Effector memory CD8-positive, alpha-beta T cell (primary cell): ENCODE measurements at regions not wholly inside any gene's neighbourhood (a gene's known extent, or its start where the extent isn't known, plus 50 kb on each side); places are given as distances from the start of the nearest gene placed in this dataset.
"Not testable (repeated sequence)": the region's sequence is repeated elsewhere in the genome, so short reads cannot be mapped to it uniquely, and the experiment has no call there.

Source experiments
- ATAC-seq: fragments of 150-1000 bp; cut with Tn5 transposase; replicated peaks from 2 replicates; pipeline ENCODE4 v1.10.0; 2021; ENCODE audit warnings: mild to moderate bottlenecking, moderate library complexity
- DNase-seq, 3 experiments: peaks; one replicate each; pipeline ENCODE4 v3.0.0; 2021
- H3K27ac Mint-ChIP-seq, 2 donors: one replicate each; pipeline ENCODE4 v1.8.0; 2022; ENCODE audit warnings: mild to moderate bottlenecking in 2 of 2, mixed read lengths in 2 of 2, moderate library complexity in 2 of 2
- H3K27me3 Mint-ChIP-seq, 2 donors: one replicate each; pipeline ENCODE4 v1.8.0; 2022; ENCODE audit warnings: mixed read lengths in 2 of 2
- H3K36me3 Mint-ChIP-seq: one replicate; pipeline ENCODE4 v1.8.0; 2022; ENCODE audit warnings: mild to moderate bottlenecking, moderate library complexity, mixed read lengths; ENCODE audit not compliant: insufficient read depth
- H3K4me1 Mint-ChIP-seq, 2 donors: one replicate each; pipeline ENCODE4 v1.8.0; 2022; ENCODE audit warnings: low read depth in 2 of 2, mixed read lengths in 2 of 2
- H3K4me3 Mint-ChIP-seq, 2 donors: one replicate each; pipeline ENCODE4 v1.8.0; 2022; ENCODE audit warnings: mild to moderate bottlenecking in 2 of 2, mixed read lengths in 2 of 2, moderate library complexity in 2 of 2
- H3K9me3 Mint-ChIP-seq, 2 donors: one replicate each; pipeline ENCODE4 v1.8.0; 2022; ENCODE audit warnings: mixed read lengths in 2 of 2

- Mint-ChIP-seq H3K4me3 (no peak overlapping the region), H3K4me1 (peaks cover 22 to 30% of the 10 kb centered on the region in 2 donors), H3K36me3 (peaks cover 18% of the 10 kb centered on the region), H3K27ac (no peak overlapping the region), H3K9me3 (no peaks in the 10 kb centered on the region), H3K27me3 (peaks cover 0 to 5% of the 10 kb centered on the region in 2 donors)
- DNase-seq, result no peak
- ATAC-seq, result no peak
Measured at GRCh38 chr6:27834879-27835549, 77.2 kb downstream of the OR2B2 start.

GRCh38 chr6:27834384-27834783 lies 77.8 kb downstream of the OR2B2 start:
- ATAC-seq (no peak), DNase-seq (no peak)
- Mint-ChIP-seq H3K9me3 (no peaks in the 10 kb centered on the region), H3K36me3 (peaks cover 20% of the 10 kb centered on the region), H3K27ac (peak overlapping the region in 1 of 2 donors; percentile 29), H3K4me3 (no peak overlapping the region), H3K4me1 (peaks cover 22 to 28% of the 10 kb centered on the region in 2 donors), H3K27me3 (no peaks in the 10 kb centered on the region)

DNA sequence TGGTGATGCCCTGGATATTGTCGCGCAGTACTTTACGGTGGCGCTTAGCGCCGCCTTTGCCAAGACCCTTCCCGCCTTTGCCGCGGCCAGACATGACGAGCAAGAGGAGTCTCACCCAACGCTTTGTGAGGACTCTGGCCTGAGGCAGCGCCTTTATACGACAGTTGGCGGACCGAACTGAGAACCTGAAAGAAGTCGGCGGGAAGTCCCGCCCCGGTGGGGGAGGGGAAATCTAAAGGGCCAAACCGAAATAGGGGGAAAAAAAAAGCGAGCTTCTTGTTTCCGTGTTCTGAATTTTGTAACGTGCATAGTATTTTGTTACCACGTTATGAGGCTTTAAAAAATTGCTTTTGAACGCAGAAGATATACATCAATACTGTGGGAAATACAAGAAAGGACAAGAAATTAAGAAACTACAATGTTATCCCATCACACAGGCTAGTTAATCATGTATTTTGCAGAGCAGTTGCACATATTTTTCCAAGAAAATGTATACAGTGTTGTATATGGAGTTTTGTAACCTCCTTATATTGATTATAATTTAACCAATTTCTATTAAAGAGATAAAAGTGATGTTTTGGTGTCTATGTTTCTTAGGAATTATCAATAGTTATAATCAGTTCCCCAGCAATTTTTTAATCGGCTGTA lies 80.6 kb downstream of the OR2B2 start:
- H3K27me3 Mint-ChIP-seq, H3K9me3 Mint-ChIP-seq: not testable (repeated sequence)
- ATAC-seq (peak; percentile 63), DNase-seq (peak; percentile 49 to 79 (median 56))
- H3K4me1 Mint-ChIP-seq, result peaks cover 22 to 27% of the 10 kb centered on the region in 2 donors
- peaks cover 20% of the 10 kb centered on the region for H3K36me3 Mint-ChIP-seq
- H3K27ac Mint-ChIP-seq, result peak overlapping the region; percentile 94
- H3K4me3 Mint-ChIP-seq, result peak overlapping the region; percentile 83 to 87

DNA sequence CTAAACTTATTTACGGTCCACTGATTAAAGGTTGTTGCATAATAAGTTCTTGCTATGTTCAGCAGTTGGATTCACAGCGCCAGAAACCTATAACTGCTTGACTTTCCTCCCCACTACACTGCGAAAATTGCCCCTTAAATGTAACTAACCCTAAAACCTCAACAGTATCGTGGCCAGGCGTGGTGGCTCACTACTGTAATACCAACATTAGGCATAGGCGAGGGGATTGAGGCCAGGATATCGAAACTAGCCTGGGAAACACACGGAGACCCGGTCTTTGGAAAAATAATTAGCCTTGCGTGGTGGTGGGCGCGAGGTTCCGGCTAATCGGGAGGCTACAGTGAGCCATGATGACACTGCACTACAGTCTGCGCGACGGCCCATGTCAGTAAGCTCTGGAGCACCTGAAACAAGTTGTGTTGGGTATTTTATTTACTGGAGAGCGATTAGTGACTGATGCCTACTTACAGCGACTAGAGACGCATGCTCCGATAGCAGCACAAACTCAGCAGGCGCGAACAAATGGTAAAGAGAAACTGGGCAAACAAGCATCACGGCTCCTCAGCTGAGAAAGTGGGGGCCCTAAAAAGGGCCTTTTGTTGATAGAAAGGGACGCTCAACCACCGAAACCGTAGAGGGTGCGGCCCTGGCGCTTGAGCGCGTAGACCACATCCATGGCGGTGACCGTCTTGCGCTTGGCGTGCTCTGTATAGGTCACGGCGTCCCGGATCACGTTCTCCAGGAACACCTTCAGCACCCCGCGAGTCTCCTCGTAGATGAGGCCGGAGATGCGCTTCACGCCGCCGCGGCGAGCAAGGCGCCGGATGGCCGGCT lies 81.4 kb downstream of the OR2B2 start:
- Mint-ChIP-seq H3K27ac (peak overlapping the region; percentile 94), H3K36me3 (peaks cover 20% of the 10 kb centered on the region), H3K4me1 (peaks cover 18 to 22% of the 10 kb centered on the region in 2 donors), H3K4me3 (peak overlapping the region; percentile 83 to 87)
- DNase-seq, result peak; percentile 47 to 66 (median 51)
- not testable (repeated sequence) for H3K9me3 Mint-ChIP-seq, H3K27me3 Mint-ChIP-seq
- peak; percentile 81 for ATAC-seq

DNA sequence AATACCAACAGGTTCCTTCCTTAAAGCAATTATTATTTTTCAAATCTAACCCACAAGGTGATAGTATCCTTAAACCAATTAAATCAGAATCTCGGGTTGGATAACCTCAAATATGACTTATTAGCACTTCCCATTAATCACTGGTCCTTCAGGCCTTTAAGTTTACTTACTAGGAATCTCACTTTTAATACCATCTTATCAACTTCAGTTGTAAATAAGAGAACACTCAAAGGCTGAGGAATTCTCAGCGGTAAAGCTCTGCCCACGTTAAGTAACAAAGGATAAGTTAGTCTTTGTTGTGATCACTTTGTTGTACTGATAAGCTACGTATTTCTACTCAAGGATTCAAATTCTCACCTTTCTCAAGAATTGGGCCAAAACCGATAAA lies 82.0 kb downstream of the OR2B2 start:
- H3K27ac Mint-ChIP-seq, result peak overlapping the region; percentile 94
- no peak for DNase-seq
- peaks cover 21 to 28% of the 10 kb centered on the region in 2 donors for H3K4me1 Mint-ChIP-seq
- peaks cover 21% of the 10 kb centered on the region for H3K36me3 Mint-ChIP-seq
- H3K27me3 Mint-ChIP-seq, result no peaks in the 10 kb centered on the region
- peak overlapping the region; percentile 83 to 87 for H3K4me3 Mint-ChIP-seq
- H3K9me3 Mint-ChIP-seq, result no peaks in the 10 kb centered on the region
- no peak for ATAC-seq

DNA sequence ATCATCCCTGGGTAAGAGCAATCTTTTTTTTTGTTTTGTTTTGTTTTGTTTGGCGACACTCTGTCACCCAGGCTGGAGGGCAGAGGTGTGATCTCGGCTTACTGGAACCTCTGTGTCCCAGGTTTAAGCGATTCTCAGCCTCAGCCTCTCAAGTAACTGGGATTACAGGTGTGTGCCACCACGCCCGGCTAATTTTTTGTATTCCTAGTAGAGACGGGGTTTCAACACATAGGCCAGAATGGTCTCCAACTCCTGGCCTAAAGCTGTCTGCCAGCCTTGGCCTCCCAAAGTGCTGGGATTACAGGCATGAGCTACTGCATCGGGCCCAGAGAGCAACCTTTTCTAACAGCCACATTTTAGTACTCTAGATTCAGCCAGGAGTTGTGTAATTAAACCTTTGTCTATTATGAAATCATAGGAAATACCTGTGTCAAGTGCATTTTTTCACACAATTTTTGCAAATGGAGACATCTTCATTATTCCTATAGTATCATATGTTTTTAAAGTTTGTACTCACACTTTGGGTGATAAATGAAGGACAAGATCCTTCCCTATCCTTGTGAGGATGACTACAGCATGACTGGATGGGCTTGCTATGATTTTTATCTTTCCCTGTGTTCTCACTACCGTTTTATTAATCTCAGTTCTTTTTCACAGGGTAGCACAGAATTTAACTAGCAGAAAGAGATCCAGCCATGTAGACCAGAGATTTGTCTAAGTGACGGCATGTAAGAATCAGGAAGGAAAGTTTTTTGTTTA lies 82.6 kb downstream of the OR2B2 start:
- Mint-ChIP-seq H3K27me3 (no peaks in the 10 kb centered on the region), H3K9me3 (no peaks in the 10 kb centered on the region), H3K4me1 (peaks cover 20 to 27% of the 10 kb centered on the region in 2 donors), H3K4me3 (peak overlapping the region; percentile 83 to 87), H3K27ac (peak overlapping the region; percentile 26 to 94), H3K36me3 (peaks cover 26% of the 10 kb centered on the region)
- ATAC-seq, result no peak
- DNase-seq, result no peak

DNA sequence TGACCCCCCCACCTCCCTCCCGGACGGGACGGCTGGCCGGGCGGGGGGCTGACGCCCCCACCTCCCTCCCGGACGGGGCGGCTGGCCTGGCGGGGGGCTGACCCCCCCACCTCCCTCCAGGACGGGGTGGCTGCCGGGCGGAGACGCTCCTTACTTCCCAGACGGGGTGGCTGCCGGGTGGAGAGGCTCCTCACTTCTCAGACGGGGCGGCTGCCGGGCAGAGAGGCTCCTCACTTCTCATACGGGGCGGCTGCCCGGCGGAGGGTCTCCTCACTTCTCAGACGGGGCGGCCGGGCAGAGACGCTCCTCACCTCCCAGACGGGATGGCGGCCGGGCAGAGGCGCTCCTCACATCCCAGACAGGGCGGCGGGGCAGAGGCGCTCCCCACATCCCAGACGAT lies 84.7 kb downstream of the OR2B2 start:
- H3K36me3 Mint-ChIP-seq, result peaks cover 41% of the 10 kb centered on the region
- H3K27ac Mint-ChIP-seq, DNase-seq, H3K27me3 Mint-ChIP-seq, ATAC-seq, H3K9me3 Mint-ChIP-seq, H3K4me3 Mint-ChIP-seq: not testable (repeated sequence)
- peaks cover 23 to 36% of the 10 kb centered on the region in 2 donors for H3K4me1 Mint-ChIP-seq

GRCh38 chr6:27826612-27826985 lies 85.6 kb downstream of the OR2B2 start:
- peak overlapping the region in 1 of 2 donors; percentile 5 for H3K4me3 Mint-ChIP-seq
- DNase-seq, H3K27ac Mint-ChIP-seq: not testable (repeated sequence)

DNA sequence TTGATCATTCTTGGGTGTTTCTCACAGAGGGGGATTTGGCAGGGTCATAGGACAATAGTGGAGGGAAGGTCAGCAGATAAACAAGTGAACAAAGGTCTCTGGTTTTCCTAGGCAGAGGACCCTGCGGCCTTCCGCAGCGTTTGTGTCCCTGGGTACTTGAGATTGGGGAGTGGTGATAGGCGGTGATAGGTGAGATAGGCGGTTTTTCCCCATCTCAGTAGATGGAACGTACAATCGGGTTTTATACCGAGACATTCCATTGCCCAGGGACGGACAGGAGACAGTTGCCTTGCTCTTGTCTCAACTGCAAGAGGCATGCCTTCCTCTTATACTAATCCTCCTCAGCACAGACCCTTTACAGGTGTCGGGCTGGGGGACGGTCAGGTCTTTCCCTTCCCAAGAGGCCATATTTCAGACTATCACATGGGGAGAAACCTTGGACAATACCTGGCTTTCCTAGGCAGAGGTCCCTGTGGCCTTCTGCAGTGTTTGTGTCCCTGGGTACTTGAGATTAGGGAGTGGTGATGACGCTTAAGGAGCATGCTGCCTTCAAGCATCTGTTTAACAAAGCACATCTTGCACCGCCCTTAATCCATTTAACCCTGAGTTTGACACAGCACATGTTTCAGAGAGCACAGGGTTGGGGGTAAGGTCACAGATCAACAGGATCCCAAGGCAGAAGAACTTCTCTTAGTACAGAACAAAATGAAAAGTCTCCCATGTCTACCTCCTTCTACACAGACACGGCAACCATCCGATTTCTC lies 86.2 kb downstream of the OR2B2 start:
- not testable (repeated sequence) for DNase-seq, H3K9me3 Mint-ChIP-seq, ATAC-seq, H3K27me3 Mint-ChIP-seq, H3K27ac Mint-ChIP-seq
- H3K4me3 Mint-ChIP-seq, result peak overlapping the region in 1 of 2 donors; percentile 90
- peaks cover 23 to 36% of the 10 kb centered on the region in 2 donors for H3K4me1 Mint-ChIP-seq
- peaks cover 34% of the 10 kb centered on the region for H3K36me3 Mint-ChIP-seq

More at GRCh38 chr6:27826612-27826985, 85.6 kb downstream of the OR2B2 start:
- H3K36me3 Mint-ChIP-seq, result peaks cover 40% of the 10 kb centered on the region
- ATAC-seq, H3K9me3 Mint-ChIP-seq, H3K27me3 Mint-ChIP-seq: not testable (repeated sequence)
- H3K4me1 Mint-ChIP-seq, result peaks cover 23 to 36% of the 10 kb centered on the region in 2 donors

DNA sequence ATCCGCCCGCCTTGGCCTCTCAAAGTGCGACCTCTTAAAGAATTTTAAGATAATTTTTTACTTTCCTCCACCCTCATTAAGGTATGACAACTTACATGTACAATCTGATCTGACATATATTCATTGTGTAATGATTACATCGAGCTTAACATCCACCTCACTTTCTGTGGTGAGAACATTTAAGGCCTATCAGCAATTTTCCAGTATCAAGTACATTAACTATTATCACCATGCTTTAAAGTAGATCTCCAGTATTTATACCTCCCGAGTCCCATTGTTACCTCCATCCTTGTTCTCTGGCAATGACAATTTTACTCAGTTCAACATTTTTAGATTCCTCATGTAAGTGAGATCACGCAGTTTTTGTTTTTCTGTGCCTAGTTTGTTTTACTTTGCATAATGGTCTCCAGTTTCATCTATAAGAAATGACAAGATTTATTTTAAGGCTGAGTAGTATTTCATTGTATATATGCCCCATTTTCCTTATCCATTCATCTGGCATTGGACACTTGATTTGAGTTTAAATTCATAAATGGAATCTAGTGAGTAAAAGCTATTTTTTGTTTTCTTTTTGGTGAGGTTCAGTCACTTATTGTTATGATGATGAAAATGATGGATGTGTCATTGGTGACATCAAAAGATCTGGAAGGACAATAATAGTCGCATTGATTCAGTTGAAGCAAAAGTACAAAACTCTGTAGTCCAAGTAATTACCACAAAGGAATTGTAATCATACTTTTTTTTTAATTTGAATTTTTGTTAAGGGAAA lies 87.0 kb downstream of the OR2B2 start:
- H3K36me3 Mint-ChIP-seq, result peaks cover 27% of the 10 kb centered on the region
- DNase-seq, result no peak
- peak overlapping the region; percentile 95 to 96 for H3K27ac Mint-ChIP-seq
- no peaks in the 10 kb centered on the region for H3K27me3 Mint-ChIP-seq
- H3K4me3 Mint-ChIP-seq, result peak overlapping the region; percentile 89 to 90
- peaks cover 15 to 30% of the 10 kb centered on the region in 2 donors for H3K4me1 Mint-ChIP-seq
- no peak for ATAC-seq
- no peaks in the 10 kb centered on the region for H3K9me3 Mint-ChIP-seq

GRCh38 chr6:27824211-27825024 lies 87.8 kb downstream of the OR2B2 start:
- peak; percentile 77 for ATAC-seq
- Mint-ChIP-seq H3K4me3 (peak overlapping the region; percentile 89 to 90), H3K36me3 (peaks cover 24% of the 10 kb centered on the region), H3K4me1 (peaks cover 14 to 25% of the 10 kb centered on the region in 2 donors), H3K27ac (peak overlapping the region; percentile 95 to 96)
- not testable (repeated sequence) for H3K27me3 Mint-ChIP-seq, H3K9me3 Mint-ChIP-seq
- peak; percentile 39 to 61 (median 46) for DNase-seq
